ENCODE measurements at regions not wholly inside any gene's neighbourhood (a gene's known extent, or its start where the extent isn't known, plus 50 kb on each side); places are given as distances from the start of the nearest gene placed in this dataset.

DNA sequence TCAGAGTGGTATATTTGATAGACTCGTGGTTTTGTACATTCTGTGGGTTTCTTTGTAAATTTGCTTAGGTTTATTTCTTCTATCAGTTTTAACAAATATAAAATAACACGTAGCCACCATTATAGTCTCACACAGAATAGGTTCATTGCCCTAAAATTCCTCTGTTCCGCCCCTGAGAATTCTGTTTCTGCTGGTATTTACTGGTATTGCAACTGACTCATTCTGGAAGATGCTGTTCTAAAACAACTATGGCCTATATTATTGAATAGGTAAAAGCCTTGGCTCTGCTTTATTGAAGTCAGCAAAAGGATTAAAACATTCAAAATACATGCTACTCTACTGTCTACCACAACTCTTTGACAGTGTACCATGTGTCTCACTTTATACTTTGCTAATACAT is 119.1 kb upstream of the CHORDC1 start:
- no peaks in the 10 kb centered on the region for H3K4me1 ChIP-seq (ENCODE audit: control insufficient read depth, insufficient read depth, low read length)
- no peak overlapping the region for H3K4me3 ChIP-seq (ENCODE audit: low read depth, low read length)
- POLR2A ChIA-PET, result no interaction called here
- no peaks in the 10 kb centered on the region for H3K36me3 ChIP-seq (ENCODE audit: control insufficient read depth in 2 of 2, insufficient read depth in 1 of 2, low read length in 2 of 2)
- no peaks in the 10 kb centered on the region for H3K9me3 ChIP-seq (ENCODE audit: control insufficient read depth, insufficient read depth, low read depth, low read length)
- no peak overlapping the region for H3K27ac ChIP-seq (ENCODE audit: extremely low read depth, low read depth, low read length)
- TF ChIP-seq ZFHX2 (tag by site-specific recombination; conservative IDR thresholded peaks at IDR 0.05), result no peak
- CTCF ChIA-PET, result interaction anchor here (0.6 kb wide), 1 partner anchor 889 kb away, joined by 3 read pairs; no protein-coding TSS in a partner anchor

GRCh38 chr11:90332415-90332814 is 109.6 kb upstream of the CHORDC1 start:
- no peak overlapping the region for H3K27ac ChIP-seq (ENCODE audit: extremely low read depth, low read depth, low read length)
- TF ChIP-seq ZBTB48 (tag by site-specific recombination; IDR thresholded peaks at IDR 0.05), result no peak
- TF ChIP-seq ZNF626 (tag by site-specific recombination; IDR thresholded peaks at IDR 0.05), result no peak
- TF ChIP-seq ZNF248 (tag by site-specific recombination; IDR thresholded peaks at IDR 0.05), result no peak
- no peak for TF ChIP-seq ZNF433 (tag by site-specific recombination; IDR thresholded peaks at IDR 0.05; ENCODE audit: low read depth)
- no peak for TF ChIP-seq ZNF624 (tag by site-specific recombination; IDR thresholded peaks at IDR 0.05)
- TF ChIP-seq ZNF785 (tag by site-specific recombination; IDR thresholded peaks at IDR 0.05), result no peak
- no peak for TF ChIP-seq ZFP41 (tag by site-specific recombination; IDR thresholded peaks at IDR 0.05; ENCODE audit: borderline replicate concordance)
- no peak for TF ChIP-seq ZNF16 (tag by site-specific recombination; IDR thresholded peaks at IDR 0.05; ENCODE audit: low read depth)
- no peak for TF ChIP-seq ZFP69B (tag by site-specific recombination; IDR thresholded peaks at IDR 0.05)
- no peak for TF ChIP-seq ZBTB11 (tag by site-specific recombination; conservative IDR thresholded peaks at IDR 0.05; ENCODE audit: low read depth)
- TF ChIP-seq INSM2 (tag by site-specific recombination; IDR thresholded peaks at IDR 0.05), result no peak
- TF ChIP-seq BCL11B (tag by site-specific recombination; IDR thresholded peaks at IDR 0.05; ENCODE audit: low read depth), result no peak
- no peak for TF ChIP-seq ZNF112 (tag by site-specific recombination; IDR thresholded peaks at IDR 0.05)
- TF ChIP-seq ZNF280D (tag by site-specific recombination; IDR thresholded peaks at IDR 0.05), result no peak
- TF ChIP-seq, protein P1, sequence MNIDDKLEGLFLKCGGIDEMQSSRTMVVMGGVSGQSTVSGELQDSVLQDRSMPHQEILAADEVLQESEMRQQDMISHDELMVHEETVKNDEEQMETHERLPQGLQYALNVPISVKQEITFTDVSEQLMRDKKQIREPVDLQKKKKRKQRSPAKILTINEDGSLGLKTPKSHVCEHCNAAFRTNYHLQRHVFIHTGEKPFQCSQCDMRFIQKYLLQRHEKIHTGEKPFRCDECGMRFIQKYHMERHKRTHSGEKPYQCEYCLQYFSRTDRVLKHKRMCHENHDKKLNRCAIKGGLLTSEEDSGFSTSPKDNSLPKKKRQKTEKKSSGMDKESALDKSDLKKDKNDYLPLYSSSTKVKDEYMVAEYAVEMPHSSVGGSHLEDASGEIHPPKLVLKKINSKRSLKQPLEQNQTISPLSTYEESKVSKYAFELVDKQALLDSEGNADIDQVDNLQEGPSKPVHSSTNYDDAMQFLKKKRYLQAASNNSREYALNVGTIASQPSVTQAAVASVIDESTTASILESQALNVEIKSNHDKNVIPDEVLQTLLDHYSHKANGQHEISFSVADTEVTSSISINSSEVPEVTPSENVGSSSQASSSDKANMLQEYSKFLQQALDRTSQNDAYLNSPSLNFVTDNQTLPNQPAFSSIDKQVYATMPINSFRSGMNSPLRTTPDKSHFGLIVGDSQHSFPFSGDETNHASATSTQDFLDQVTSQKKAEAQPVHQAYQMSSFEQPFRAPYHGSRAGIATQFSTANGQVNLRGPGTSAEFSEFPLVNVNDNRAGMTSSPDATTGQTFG (tag by site-specific recombination; IDR thresholded peaks at IDR 0.05; ENCODE audit: borderline replicate concordance), result no peak
- no peak for TF ChIP-seq ZNF658 (tag by site-specific recombination; IDR thresholded peaks at IDR 0.05)
- no peak overlapping the region for H3K4me3 ChIP-seq (ENCODE audit: low read depth, low read length)
- H3K9me3 ChIP-seq (ENCODE audit: control insufficient read depth, insufficient read depth, low read depth, low read length), result no peaks in the 10 kb centered on the region
- POLR2A ChIA-PET, result no interaction called here
- CTCF ChIA-PET, result no interaction called here
- H3K4me1 ChIP-seq (ENCODE audit: control insufficient read depth, insufficient read depth, low read length), result no peaks in the 10 kb centered on the region
- no peaks in the 10 kb centered on the region for H3K36me3 ChIP-seq (ENCODE audit: control insufficient read depth in 2 of 2, insufficient read depth in 1 of 2, low read length in 2 of 2)
